ENCODE measurements at regions not wholly inside any gene's neighbourhood (a gene's known extent, or its start where the extent isn't known, plus 50 kb on each side); places are given as distances from the start of the nearest gene placed in this dataset.

- intact Hi-C loops (cut with DNase I; ENCODE audit: low total_unique reads) = loop anchor here (10.0 kb wide), 1 partner anchor 268 kb away; no protein-coding TSS in a partner anchor
- Histone ChIP-seq H3K4me3 (no peak overlapping the region), H3K27me3 (no peaks in the 10 kb centered on the region), H3K27ac (peak overlapping the region; percentile 61 to 84), H3K36me3 (no peaks in the 10 kb centered on the region), H3K9me3 (no peaks in the 10 kb centered on the region), H3K4me1 (peaks cover 15 to 18% of the 10 kb centered on the region in 2 donors)
- no peak for DNase-seq (ENCODE audit: low spot score in 2 of 2)
- TF ChIP-seq POLR2AphosphoS5 (IDR thresholded peaks at IDR 0.05) = no peak
- no peak for TF ChIP-seq POLR2A (IDR thresholded peaks at IDR 0.05)
- TF ChIP-seq, protein P1, sequence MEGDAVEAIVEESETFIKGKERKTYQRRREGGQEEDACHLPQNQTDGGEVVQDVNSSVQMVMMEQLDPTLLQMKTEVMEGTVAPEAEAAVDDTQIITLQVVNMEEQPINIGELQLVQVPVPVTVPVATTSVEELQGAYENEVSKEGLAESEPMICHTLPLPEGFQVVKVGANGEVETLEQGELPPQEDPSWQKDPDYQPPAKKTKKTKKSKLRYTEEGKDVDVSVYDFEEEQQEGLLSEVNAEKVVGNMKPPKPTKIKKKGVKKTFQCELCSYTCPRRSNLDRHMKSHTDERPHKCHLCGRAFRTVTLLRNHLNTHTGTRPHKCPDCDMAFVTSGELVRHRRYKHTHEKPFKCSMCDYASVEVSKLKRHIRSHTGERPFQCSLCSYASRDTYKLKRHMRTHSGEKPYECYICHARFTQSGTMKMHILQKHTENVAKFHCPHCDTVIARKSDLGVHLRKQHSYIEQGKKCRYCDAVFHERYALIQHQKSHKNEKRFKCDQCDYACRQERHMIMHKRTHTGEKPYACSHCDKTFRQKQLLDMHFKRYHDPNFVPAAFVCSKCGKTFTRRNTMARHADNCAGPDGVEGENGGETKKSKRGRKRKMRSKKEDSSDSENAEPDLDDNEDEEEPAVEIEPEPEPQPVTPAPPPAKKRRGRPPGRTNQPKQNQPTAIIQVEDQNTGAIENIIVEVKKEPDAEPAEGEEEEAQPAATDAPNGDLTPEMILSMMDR (IDR thresholded peaks at IDR 0.05) = peak in 1 of 3 donors; percentile 23
Observed at GRCh38 chr11:69916806-69917387, 97.7 kb upstream of the FGF3 start.

DNA sequence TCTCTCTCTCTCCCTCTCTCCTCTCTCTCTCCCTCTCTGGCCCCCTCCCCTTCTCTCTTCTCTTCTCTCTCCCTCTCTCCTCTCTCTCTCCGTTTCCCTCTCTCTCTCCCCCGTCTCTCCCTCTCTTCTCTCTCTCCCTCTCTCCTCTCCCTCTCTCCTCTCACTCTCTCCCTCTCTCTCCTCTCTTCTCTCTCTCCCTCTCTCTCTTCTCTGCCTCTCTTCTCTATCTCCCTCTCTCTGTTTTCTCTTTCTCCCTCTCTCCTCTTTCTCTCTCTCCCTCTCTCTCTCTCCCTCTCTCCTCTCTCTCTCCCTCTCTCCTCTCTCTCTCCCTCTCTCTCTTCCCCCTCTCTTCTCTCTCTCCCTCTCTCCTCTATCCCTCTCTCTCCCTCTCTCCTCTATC lies 98.3 kb upstream of the FGF3 start:
- no peaks in the 10 kb centered on the region for H3K9me3 ChIP-seq
- H3K27ac ChIP-seq = peak overlapping the region; percentile 84 to 90
- TF ChIP-seq POLR2A (IDR thresholded peaks at IDR 0.05) (no peak), POLR2AphosphoS5 (IDR thresholded peaks at IDR 0.05) (no peak)
- TF ChIP-seq, protein P1 (IDR thresholded peaks at IDR 0.05) = no peak
- DNase-seq (ENCODE audit: low spot score in 2 of 2) = no peak
- no peaks in the 10 kb centered on the region for H3K27me3 ChIP-seq
- intact Hi-C loops (cut with DNase I; ENCODE audit: low total_unique reads) = loop anchor here (10.0 kb wide), 1 partner anchor 267 kb away; no protein-coding TSS in a partner anchor
- H3K4me3 ChIP-seq = no peak overlapping the region
- no peaks in the 10 kb centered on the region for H3K36me3 ChIP-seq
- peaks cover 15 to 18% of the 10 kb centered on the region in 2 donors for H3K4me1 ChIP-seq

GRCh38 chr11:69918231-69918937 lies 99.2 kb upstream of the FGF3 start:
- DNase-seq (ENCODE audit: low spot score in 2 of 2) = peak in 1 of 2 donors; percentile 47
- intact Hi-C loops (cut with DNase I; ENCODE audit: low total_unique reads) = loop anchor here (10.0 kb wide), 1 partner anchor 266 kb away; no protein-coding TSS in a partner anchor
- Histone ChIP-seq H3K27ac (peak overlapping the region; percentile 84 to 90), H3K4me3 (peak overlapping the region in 2 of 3 donors; percentile 6 to 26), H3K4me1 (peaks cover 15 to 18% of the 10 kb centered on the region in 2 donors), H3K36me3 (no peaks in the 10 kb centered on the region), H3K9me3 (no peaks in the 10 kb centered on the region), H3K27me3 (no peaks in the 10 kb centered on the region)
- TF ChIP-seq POLR2A (IDR thresholded peaks at IDR 0.05) (no peak), POLR2AphosphoS5 (IDR thresholded peaks at IDR 0.05) (no peak)
- TF ChIP-seq, protein P1 (IDR thresholded peaks at IDR 0.05) = no peak

DNA sequence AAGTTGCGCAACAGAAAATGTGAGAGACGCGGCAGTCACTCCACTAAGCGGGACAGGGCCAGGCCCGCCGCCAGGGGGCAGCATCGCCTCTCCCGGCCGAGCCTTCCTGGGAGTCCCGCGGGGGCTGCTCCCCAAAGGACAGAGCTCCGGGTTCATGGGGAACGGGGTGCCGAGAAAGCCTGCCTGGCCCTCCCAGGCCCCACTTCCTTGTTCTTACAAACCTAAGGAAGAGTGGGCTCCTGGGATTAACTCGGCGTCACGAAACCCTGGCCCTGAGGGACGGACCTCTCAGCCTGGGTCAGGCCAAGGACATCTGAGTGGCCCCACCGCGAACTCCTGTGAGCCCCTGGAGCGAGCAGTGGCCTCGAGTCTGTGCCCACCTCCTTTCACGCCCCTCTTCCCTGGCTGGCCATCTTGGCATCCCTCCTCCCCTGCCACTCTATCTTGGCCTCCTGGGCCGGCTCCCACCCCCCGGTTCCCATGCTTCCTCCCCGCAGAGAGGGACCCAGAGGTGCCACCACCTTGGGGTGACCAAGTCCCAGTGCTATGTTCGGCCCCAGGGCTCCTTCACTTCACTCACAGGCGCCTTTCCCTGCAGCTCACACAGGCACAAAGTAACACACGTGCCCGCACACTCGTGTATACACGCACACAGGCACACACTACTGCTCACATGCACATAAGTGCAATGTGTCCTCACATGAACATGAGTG lies 99.9 kb upstream of the FGF3 start:
- peak overlapping the region; percentile 84 to 90 for H3K27ac ChIP-seq
- no peaks in the 10 kb centered on the region for H3K9me3 ChIP-seq
- no peaks in the 10 kb centered on the region for H3K27me3 ChIP-seq
- TF ChIP-seq POLR2AphosphoS5 (IDR thresholded peaks at IDR 0.05) = peak in 2 of 3 donors; percentile 9 to 42
- TF ChIP-seq, protein P1 (IDR thresholded peaks at IDR 0.05) = peak; percentile 87 to 96 (median 88)
- TF ChIP-seq POLR2A (IDR thresholded peaks at IDR 0.05) = no peak
- intact Hi-C loops (cut with DNase I; ENCODE audit: low total_unique reads) = loop anchor here (10.0 kb wide), 1 partner anchor 266 kb away; no protein-coding TSS in a partner anchor
- DNase-seq (ENCODE audit: low spot score in 2 of 2) = peak; percentile 78 to 81
- peaks cover 11 to 18% of the 10 kb centered on the region in 2 donors for H3K4me1 ChIP-seq
- H3K4me3 ChIP-seq = peak overlapping the region in 2 of 3 donors; percentile 6 to 26
- H3K36me3 ChIP-seq = no peaks in the 10 kb centered on the region

All from breast epithelium (tissue), 4 donors.